WI38 (cell line): ENCODE measurements at regions not wholly inside any gene's neighbourhood (a gene's known extent, or its start where the extent isn't known, plus 50 kb on each side); places are given as distances from the start of the nearest gene placed in this dataset.

Source experiments
- H3K4me3 ChIP-seq: 2 replicates; pipeline ENCODE4 v1.5.1; 2011; ENCODE audit warnings: low read depth, mild to moderate bottlenecking, control low read depth, low read length
- TF ChIP-seq, protein P1 (sequence below): IDR thresholded peaks from 2 replicates; pipeline ENCODE4 v1.5.1; 2012; ENCODE audit warnings: low read depth, mild to moderate bottlenecking, control low read depth, low read length

DNA sequence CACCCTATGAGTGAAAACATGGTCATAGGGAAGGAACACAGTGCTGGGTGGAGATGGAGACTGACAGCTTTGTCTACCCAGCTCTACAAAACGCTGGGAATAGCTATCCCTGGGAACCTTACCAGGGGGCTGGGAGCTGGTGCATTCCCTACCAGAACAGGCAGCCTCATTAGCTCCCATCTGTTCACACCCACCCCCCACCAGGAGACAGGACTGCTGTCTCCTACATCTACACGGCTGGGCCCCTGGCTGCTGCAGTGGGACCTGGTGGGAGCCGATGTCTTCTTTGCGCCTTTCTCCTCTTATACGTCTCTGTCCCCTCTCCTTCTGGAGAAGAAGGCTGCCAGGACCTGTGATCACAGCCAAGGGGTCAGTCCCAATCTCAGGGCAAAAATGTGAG, 90.8 kb downstream of the UQCRFS1 start:
- no peak overlapping the region for H3K4me3 ChIP-seq
- TF ChIP-seq, protein P1, sequence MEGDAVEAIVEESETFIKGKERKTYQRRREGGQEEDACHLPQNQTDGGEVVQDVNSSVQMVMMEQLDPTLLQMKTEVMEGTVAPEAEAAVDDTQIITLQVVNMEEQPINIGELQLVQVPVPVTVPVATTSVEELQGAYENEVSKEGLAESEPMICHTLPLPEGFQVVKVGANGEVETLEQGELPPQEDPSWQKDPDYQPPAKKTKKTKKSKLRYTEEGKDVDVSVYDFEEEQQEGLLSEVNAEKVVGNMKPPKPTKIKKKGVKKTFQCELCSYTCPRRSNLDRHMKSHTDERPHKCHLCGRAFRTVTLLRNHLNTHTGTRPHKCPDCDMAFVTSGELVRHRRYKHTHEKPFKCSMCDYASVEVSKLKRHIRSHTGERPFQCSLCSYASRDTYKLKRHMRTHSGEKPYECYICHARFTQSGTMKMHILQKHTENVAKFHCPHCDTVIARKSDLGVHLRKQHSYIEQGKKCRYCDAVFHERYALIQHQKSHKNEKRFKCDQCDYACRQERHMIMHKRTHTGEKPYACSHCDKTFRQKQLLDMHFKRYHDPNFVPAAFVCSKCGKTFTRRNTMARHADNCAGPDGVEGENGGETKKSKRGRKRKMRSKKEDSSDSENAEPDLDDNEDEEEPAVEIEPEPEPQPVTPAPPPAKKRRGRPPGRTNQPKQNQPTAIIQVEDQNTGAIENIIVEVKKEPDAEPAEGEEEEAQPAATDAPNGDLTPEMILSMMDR, result no peak

DNA sequence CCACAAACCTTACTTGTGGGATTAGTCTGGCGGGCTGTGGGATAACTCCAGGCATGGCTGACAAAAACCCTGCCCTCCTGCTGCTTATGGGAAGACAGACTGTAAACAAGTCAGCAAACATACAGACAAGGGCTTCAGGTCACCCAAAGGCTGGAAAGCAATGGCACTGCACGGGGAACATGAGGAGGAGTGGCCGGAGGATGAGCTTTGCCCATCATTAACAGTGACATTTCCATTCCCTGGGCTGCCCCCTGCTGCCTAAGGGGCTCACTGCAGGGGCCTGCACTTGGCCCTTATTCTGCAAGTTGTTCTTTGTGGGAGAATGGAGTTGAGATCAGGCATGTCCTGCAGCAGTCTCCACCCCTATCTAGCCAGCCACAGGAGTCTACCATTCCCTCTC, 91.3 kb downstream of the UQCRFS1 start:
- TF ChIP-seq, protein P1, result no peak
- H3K4me3 ChIP-seq, result no peak overlapping the region

DNA sequence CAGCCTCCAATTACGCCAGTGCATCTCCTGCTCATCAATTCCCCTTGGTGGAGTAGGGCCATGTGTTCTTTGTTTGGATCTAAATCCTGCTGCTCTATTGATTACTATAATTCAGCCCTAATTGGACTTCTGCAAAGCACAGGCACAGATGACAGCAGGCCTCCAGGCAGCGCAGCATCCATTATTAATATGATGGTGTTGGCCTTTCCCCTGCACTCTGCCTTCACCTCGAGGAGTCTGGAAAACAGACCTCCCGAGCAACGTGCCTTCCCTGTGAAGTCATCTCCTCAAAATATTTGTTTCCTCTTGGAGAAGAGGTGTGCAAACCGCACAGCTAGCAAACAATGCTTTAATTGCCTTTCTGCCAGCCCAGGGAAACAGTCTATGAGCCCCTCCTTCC, 92.5 kb downstream of the UQCRFS1 start:
- H3K4me3 ChIP-seq, result no peak overlapping the region
- TF ChIP-seq, protein P1, result no peak

DNA sequence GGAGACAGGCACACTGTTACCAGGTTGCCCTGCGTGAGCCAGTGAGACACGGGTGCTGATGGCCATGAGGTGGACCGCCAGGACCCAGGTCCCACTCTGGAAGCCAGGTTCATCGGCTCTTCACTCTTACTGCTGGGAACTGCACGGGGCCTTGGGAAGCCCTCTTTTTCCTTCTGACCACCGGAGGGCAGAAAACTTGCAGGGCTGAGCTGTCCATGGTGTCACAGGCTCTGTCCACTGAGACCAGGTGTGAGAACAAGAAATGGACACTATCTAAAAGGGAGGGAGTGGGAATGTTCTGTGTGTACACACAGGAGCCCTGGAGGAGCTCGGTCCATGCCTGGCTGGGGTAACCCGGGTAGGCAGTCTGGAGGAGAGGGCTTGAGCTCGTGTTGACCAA, 93.4 kb downstream of the UQCRFS1 start:
- TF ChIP-seq, protein P1, result no peak
- no peak overlapping the region for H3K4me3 ChIP-seq

DNA sequence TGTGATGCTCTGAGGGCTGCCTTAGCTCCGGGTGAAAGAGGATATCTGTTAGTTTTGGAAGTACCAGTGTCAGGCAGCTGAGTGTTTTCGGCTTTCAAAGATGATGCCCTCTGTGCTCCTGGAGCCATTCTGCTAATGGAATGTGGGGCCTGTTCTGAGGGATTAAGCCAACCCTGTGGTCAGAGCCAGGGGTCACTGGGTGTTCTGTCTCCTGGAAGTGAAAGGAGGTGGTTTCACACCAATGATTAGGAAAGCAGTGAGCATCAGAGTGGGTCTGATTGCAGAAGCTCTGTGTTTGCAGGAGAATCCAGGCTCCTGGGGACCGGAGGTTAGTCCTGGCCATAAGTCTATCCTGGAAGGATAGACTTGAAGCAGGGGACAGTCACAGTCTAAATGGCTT, 94.6 kb downstream of the UQCRFS1 start:
- TF ChIP-seq, protein P1, result no peak
- no peak overlapping the region for H3K4me3 ChIP-seq

DNA sequence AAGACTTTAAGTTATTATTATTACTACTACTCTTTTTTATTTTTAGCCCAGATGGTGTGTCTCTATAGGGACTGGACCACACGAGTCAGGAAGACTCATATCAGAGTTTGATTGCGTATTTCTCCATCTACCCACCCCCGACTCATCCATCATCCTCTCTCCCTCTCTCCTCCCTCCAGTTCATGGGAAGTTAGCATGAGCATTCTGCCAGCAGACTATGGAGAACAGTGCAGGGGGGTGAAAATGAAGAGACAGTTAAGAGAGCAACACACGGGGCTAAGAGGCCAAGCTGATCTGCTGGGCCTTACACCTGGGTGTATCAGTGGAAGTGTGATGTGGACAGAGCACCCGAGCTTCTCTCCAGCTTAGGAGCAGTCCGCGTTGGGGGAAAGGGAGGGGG, 95.0 kb downstream of the UQCRFS1 start:
- H3K4me3 ChIP-seq, result no peak overlapping the region
- TF ChIP-seq, protein P1, result no peak

DNA sequence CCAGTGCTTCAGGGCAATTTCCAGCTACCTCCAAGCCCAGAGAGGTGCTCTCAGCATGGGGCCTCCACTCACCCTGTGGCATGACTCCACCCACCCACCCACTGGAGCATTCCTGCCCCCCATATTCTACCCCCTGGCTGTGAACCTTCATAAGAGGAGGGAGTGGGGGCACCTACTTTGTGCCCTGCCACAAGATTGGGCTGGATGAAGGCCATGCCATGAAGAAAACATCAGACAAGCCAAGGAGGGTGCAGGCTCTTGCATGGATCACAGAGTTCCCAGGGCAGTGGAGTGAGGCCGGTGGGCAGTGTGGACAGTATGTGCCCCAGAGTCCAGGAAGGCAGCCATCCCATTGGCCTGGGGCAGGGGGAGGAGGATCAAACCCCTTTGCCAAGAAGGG, 97.8 kb downstream of the UQCRFS1 start:
- TF ChIP-seq, protein P1, result no peak
- H3K4me3 ChIP-seq, result no peak overlapping the region
